ENCODE measurements at regions not wholly inside any gene's neighbourhood (a gene's known extent, or its start where the extent isn't known, plus 50 kb on each side); places are given as distances from the start of the nearest gene placed in this dataset.
"Not testable (repeated sequence)": the region's sequence is repeated elsewhere in the genome, so short reads cannot be mapped to it uniquely, and the experiment has no call there.

- not testable (repeated sequence) for TF ChIP-seq POLR2A (IDR thresholded peaks at IDR 0.05); CTCF (IDR thresholded peaks at IDR 0.05 in 8 of 11, conservative IDR thresholded peaks at IDR 0.05 in 3 of 11); POLR2AphosphoS5 (IDR thresholded peaks at IDR 0.05)
Observed at GRCh38 chr20:20784450-20784849, 72.0 kb upstream of the RALGAPA2 start.

Data from spleen (tissue), 7 donors.